EL (cell line): ENCODE measurements at regions not wholly inside any gene's neighbourhood (a gene's known extent, or its start where the extent isn't known, plus 50 kb on each side); places are given as distances from the start of the nearest gene placed in this dataset.
"Not testable (repeated sequence)": the region's sequence is repeated elsewhere in the genome, so short reads cannot be mapped to it uniquely, and the experiment has no call there.

Source experiments
- DNase-seq: peaks from one replicate; pipeline ENCODE4 v3.0.0-alpha.2; 2016

- no peak for DNase-seq
Observed at GRCh38 chr18:76602191-76602590, 107.1 kb upstream of the ZNF516 start.

- not testable (repeated sequence) for DNase-seq
Observed at GRCh38 chr18:76600076-76600475, 105.0 kb upstream of the ZNF516 start.

- no peak for DNase-seq
Observed at GRCh38 chr18:76594966-76595365, 99.9 kb upstream of the ZNF516 start.

DNA sequence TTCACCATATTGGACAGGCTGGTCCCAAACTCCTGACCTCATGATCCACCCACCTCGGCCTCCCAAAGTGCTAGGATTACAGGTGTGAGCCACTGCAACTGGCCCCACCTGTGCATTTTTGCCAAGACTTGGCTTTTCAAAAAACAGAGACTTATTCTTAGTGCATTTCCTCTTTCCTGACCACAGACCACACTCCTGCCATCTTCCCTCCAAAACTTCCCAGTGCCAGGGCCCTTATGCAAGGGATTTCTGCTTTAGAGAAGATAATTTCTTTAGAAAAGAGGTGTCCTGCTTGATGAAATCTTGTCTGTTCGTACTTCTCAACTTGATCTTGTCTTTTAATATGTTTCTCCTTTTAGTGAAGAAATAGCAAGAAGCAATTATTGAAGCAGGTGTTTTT is 98.8 kb upstream of the ZNF516 start:
- no peak for DNase-seq

DNA sequence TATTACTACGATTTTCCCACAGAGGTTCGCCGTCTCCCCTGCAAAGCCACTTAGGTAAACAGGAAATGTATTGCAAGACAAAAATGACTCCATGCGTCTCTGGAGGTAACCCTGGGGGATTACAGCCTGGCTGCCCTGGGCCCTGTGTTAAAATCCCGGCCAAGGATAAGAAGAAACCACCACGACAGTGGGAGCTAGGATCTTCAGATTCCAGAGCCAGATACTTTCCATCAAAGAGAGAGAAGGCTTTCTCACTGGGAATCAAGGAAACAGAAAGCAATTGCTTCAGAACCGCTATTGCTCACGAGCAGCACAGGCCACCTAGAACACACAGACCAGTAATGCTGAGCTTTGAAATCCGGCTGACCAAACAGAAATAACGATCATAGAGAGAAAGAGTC is 97.9 kb upstream of the ZNF516 start:
- no peak for DNase-seq

DNA sequence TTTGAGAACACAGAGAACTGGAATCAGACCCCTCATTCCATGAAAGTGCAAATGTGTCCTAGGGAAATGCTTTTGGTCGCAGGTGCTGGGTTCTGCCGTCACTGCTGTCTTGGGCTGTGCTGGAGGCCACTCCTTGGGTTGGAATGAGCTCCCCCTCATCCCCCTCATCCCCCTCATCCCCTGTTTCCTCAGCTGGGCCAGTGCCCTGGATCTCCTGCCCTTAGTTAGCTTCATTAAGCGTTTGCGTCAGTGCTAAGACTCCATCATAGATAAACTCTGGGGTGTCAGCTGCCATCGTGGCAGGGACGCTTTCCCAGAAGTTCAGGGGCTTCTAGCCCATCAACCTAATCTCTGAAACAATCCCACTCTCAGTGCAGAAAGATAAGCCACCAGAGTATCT is 97.1 kb upstream of the ZNF516 start:
- no peak for DNase-seq

DNA sequence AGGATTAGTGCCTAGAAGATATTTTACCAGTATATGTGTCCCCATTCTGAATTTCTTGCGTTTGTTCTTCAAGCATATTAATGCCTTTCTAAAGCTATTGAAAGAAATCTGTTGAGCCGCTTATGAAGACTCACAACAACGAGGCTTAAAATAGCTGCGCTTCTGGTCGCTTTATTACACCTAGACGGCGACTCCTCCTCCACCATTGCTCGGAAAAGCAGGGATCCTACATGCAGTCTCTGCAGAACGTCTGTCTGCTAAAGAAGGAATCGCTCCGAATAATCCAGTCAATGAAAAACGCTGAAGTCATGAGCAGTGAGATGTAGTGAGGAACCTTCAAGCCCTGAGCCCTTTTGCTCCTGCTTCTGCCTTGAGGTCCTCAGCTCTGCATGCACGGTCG is 94.8 kb upstream of the ZNF516 start:
- DNase-seq, result no peak

- no peak for DNase-seq
Observed at GRCh38 chr18:76589316-76589715, 94.3 kb upstream of the ZNF516 start.

GRCh38 chr18:76588601-76589226 is 93.7 kb upstream of the ZNF516 start:
- DNase-seq, result peak; percentile 5

GRCh38 chr18:76587879-76588271 is 92.8 kb upstream of the ZNF516 start:
- DNase-seq, result no peak

DNA sequence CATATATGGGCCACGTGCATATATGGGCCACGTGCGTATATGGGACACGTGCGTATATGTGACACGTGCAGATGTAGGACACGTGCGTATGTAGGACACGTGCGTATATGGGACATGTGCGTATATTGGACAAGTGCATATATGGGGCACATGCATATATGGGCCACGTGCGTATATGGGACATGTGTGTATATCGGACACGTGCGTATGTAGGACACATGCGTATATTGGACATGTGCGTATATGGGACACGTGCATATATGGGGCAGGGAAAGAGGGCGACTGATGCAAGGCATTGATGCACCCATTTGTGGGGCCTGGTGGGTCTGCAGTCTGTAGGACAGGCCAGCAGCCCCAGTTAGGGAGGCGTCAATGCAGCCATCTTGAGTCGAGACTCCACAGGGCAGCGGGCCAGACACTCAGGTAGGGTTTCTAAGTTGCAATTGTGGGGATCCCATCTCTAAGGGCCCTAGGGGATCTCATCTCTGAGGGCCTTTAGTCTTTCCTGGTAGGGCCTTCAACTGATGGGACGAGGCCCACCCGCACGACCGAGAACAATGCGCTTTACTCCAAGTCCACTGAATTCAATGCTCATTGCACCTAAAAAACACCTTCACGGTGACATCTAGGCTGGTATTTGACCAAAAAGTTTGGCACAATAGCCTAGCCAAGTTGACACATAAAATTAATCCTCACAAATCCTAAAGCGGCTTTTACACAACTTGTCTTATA is 92.3 kb upstream of the ZNF516 start:
- DNase-seq, result no peak

- DNase-seq, result no peak
Observed at GRCh38 chr18:76584414-76585310, 89.6 kb upstream of the ZNF516 start.

DNA sequence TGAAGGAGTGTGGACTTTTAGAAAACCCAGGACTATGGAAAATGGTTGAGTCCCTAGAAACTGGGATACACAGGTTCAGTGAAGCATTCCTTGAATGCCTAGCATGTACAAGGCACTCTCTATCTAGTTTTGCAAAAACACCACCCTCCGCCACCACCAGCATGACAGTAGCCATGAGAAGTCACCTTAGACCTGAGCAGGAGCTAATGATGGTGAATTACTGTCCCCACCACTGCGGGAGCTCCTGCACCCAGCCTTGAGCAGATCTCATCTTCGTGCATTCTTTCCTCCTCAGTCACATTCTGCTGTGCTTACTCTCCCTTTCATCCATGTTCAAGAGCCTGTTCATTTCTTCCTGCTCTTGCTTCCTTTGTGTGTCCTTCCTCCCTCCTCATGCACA is 86.2 kb upstream of the ZNF516 start:
- DNase-seq, result no peak

DNA sequence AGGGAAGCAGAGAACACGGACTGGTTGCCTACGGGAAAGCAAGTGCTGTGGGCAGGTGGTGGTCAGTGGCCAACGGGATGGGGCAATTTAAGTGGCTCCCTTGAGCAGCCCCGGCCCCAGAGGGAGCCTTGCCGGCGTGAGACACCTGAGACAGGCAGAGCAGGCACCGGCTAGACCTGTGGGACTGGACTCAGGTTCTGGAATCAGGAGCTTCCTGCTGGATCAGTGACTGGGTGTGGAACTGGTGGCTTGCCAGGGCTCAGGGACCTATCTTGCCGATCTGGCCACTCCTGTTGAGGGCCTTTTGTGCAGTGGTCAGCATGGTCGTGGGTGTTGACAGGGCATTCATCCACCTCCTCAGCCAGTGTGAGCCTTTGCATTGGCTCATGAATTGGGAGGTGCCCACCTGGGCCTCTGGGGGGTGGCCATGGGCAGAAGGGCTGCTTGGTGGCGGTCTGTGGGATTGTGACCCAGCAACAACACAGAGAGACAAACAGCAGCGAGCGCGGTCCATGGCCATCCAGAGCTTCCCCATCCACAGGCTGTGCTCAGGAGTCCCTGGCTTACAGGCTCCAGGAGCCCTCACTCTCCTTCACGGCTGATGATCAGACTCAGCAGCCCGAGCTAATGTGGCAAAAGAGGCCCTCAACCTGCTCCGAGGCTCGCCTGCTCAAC is 85.4 kb upstream of the ZNF516 start:
- no peak for DNase-seq

DNA sequence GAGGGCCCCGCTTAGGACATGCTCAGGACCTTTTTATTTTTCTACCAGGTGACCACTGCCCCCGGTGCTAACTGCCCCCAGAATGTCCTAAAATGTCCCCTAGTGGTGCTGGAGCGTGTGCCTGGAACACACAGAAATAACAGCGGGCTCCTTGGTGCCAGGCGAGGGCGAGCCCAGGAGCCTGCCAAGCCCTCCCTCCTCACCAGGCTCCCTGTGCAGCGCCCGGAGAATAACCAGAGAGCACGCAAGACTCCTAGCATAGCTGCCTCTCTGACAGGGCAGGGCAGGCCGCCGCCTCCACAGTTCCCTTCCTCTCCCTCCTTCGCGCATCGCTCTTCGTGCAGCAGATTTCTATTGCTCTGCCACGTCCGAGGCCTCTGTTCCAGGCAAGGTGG is 84.3 kb upstream of the ZNF516 start:
- no peak for DNase-seq

- no peak for DNase-seq
Observed at GRCh38 chr18:76578571-76579300, 83.7 kb upstream of the ZNF516 start.

GRCh38 chr18:76573325-76574025 is 78.4 kb upstream of the ZNF516 start:
- peak; percentile 66 for DNase-seq

GRCh38 chr18:76572518-76573247 is 77.6 kb upstream of the ZNF516 start:
- DNase-seq, result no peak

DNA sequence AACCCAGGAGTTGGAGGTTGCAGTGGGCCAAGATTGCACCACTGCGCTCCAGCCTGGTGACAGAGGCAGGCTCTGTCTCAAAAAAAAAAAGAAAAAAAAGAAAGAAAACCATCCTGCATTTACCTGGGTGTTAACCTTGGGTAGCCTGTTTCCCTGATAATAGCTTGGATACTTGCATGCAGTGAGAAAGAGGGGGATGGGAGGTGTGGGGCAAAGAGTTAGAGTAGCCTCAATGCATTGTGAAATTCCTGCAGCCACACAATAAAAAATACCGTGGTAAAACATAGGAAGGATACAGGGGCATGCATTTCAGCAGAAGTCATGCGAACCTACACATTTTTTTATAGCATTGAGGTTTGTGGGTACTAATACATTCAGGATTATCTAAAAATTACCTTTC is 76.6 kb upstream of the ZNF516 start:
- DNase-seq, result no peak

DNA sequence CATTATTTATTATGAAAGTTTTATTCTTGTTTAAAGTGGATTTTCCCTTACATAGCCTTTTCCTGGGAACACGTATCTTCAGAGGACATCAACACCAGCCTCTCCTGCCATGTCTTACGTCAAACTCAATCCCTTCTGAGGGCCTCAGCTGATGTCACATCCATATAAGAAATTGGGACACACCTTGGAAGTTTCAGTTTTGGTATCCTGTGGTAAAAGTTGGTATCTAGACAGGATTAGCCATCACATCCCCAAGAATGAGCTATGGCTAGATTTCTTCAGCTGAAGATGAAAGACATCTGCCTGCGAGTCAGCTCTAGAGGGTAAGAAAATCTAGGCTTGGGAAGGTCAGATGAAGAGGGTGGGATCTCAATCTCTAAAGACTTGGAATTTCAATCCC is 75.8 kb upstream of the ZNF516 start:
- no peak for DNase-seq
